HG02678 (cell line): ENCODE measurements at regions not wholly inside any gene's neighbourhood (a gene's known extent, or its start where the extent isn't known, plus 50 kb on each side); places are given as distances from the start of the nearest gene placed in this dataset.
"Not testable (repeated sequence)": the region's sequence is repeated elsewhere in the genome, so short reads cannot be mapped to it uniquely, and the experiment has no call there.

ENCODE experiments used
- ATAC-seq: cut with Tn5 transposase; IDR thresholded peaks from one replicate; pipeline ENCODE4 v1.9.1; 2021; ENCODE audit warnings: mild to moderate bottlenecking, moderate library complexity; ENCODE audit not compliant: unreplicated experiment

DNA sequence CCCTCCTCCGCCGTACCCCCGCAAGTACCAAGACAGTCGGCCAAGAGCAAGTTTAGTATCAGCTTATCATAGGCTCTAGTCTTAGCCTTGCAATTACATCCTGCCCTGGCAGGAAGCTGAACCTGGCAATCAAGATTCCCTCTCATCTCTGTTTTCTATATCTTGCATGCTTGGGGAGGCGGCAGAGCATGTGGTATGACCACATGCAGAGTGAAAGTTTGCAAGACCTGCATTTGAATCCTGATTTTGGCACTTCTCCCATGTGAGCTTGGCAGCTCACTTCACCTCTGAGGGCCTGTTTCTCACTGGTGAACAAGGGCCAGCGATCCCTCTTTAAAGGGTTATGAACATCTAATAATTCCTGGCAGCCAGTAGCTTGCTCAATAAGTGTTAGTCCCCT lies 106.1 kb upstream of the FRMD4B start:
- ATAC-seq: no peak

DNA sequence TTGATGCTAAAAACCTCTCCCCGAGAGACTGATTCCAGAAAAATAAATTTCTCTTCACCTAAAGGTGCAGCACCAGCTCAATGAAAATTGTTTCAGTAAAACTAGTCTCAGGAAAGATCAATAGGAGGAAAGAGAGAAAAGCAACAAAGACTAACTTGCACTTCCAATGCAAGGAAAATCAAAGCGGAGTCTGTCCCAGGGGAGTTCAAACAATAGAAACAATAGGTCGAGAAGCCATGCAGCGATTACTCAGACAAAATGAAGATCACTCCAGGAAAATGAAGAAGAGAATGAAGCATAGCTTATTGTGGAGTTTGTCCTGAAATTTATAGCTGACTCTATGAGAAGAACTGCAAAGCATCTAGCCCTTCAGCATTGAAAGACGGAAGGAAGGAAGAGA lies 105.1 kb upstream of the FRMD4B start:
- ATAC-seq: no peak

DNA sequence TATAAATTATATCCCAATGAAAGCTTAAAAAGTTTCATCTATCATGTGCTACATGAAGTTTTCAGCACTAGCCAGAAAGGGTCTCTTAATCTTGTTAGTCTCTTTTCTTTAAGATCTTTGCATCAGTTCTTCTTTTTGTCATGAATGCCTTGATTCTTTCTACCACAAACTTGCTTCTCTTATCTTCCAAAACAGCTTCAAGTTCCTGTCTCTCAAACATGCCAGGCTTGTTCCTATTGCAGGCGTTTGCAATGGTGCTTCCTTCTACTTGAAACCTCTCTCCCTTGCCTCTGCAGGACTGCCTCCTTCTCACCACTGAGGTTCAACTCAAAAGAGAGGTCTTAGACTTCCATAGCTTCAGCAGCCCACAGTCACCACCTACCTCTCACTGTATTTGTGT lies 104.3 kb upstream of the FRMD4B start:
- no peak for ATAC-seq

DNA sequence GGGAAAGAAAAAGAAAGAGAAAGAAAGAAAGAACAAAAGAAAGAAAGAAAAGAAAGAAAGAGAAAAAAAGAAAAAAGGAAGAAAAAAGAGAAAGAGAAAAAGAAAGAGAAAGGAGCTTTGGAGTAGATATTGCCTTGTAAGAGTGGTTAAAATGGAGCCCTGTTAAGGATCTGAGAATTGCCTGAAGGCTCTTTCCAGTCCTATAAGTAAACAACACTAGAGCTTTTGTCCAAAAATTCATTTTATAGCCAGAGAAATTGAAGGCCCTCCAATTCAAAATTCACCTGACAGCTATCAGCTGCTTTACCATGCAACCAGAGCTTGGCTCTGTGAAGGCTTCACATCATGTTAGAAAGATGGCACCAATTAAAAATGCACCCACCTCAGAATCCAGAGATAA lies 102.1 kb upstream of the FRMD4B start:
- ATAC-seq: no peak

DNA sequence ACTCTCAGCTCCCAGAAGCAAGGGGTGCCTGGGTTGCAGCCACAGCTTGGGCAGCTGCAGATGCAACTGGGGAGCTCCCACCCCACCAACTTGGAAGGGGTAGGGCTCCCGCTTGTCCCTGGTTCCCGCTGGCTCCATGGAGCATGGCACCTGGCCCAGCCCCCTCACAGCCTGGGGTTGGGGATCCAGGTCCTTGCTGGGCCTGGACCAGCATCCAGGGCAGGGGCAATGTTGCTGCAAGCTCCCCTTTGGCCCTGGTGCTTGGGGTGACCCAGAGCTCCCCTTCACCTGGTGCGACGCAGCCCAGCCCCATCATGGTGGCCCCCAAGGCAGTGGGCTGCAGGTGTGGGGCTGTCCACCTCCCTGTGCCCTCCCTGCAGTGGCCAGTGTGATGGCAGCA lies 99.6 kb upstream of the FRMD4B start:
- no peak for ATAC-seq

DNA sequence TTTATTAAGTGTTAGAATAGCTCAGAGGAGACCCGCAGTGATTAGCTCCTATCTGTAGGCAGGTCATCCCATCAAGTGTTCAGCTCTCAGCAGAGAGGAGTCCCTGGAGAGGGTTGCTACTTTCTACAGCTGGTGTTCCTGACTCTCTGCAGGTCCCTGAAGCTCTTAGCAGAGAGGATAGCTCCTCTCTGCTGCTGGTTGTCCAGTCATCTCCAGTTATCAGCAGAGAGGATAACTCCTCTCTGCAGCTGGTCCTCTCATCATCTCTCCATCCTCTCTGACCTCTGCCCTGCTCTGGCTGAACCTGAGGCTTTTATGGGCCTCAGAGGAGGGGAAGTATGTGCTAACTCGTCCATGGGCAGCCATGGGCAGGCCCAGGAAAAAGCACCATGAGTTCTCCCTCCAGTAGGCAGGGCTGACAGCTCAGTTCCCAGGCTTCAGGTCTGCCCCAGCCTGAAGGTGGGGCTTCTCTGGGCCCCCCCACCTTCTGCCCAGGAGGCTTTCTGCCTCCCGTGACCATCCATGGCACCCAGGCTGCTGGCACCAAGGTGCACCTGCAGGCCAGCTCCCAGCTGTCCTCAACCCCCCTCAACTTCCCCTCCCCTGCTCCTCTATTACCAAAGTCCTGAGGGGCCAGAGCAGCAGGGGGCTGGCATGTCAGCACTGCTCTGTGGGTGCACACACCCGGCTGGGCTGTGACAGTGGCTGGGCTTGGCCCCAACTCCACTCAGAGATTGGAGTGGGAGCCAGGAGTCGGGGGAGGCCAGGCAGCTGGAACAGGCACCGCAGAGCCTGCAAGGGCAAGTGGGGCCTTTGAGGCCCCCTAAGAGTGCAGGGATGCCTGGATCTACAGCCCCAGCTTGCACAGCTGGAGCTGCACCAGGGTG lies 98.9 kb upstream of the FRMD4B start:
- no peak for ATAC-seq

DNA sequence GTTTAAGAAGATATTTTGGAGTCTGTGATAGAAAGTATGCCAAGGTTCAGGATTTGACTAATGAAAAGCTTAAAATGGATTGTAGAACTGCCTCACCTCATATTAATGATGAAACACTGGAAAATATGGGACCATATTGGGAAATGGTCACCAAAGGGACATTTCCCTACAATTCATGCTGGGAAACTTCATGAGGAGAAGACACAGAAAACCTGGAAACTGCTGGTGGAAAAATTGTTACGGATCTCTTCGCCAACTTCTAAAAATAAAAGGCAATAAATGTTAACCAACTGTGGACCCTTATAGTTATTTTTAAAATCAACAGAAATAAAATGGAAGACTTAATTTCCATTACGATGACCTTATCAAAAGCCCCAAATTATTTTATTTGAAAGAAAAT lies 97.6 kb upstream of the FRMD4B start:
- no peak for ATAC-seq

DNA sequence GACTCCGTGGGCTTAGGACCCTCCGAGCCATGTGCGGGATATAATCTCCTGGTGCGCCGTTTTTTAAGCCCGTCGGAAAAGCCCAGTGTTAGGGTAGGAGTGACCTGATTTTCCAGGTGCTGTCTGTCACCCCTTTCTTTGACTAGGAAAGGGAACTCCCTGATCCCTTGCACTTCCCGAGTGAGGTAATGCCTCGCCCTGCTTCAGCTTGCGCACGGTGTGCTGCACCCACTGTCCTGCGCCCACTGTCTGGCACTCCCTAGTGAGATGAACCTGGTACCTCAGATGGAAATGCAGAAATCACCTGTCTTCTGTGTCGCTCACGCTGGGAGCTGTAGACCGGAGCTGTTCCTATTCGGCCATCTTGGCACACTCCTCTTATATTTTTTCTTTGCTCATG lies 95.1 kb upstream of the FRMD4B start:
- ATAC-seq: not testable (repeated sequence)

DNA sequence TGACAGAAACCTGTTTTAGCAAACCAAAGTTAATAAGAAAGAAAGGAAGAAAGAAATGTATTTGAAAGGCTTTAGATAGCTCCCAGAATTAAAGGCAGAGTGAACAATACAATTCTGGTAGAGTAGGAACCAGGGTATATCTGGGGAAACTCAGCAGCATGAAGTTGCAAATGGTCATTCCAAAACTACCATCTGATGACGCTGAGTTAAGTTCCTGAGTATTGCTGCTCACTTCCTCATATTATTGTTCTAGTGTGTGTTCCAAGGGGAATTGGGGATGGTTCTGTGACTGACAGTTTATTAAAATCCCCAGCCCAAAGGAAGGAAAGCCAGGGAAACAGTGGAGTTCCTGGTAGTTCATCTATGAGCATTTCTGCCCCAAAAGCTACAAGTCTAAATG lies 88.3 kb upstream of the FRMD4B start:
- no peak for ATAC-seq

DNA sequence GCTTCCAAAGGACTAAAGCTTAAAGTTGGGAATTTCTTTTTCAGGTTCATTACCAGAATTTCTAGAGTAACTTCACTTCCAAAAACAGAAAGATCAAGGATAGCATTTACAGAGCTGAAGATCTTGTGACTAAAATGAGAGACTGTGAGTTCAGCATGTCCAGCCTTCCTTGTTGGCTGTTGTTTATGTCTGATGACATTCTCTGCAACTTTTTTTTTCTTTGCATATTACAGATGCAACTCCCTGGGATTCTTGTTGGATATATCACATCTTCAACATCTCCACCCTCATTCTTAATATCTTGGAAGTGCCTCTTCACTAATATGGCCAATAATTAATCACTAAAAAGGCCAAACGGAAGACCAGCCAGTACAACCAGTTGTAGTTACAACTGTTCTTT lies 86.2 kb upstream of the FRMD4B start:
- no peak for ATAC-seq

DNA sequence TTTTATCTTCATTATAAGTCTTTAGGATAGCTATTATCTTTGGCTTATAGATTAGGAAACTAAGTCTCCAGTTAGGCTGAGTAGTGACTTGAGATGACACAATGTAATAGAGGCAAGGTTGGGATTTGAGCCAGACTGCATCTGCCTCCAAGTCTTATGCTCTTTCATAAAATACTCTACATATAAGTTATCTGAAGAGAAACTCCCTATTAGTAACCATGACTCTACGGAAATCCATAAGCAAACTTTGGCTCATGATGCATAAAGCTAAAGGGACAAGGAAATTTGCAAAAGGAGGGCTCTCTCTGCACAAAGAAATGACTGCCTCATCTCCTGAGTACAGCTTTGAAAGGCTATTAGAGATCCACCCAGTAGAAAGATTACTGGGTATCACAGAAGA lies 77.6 kb upstream of the FRMD4B start:
- ATAC-seq: no peak

DNA sequence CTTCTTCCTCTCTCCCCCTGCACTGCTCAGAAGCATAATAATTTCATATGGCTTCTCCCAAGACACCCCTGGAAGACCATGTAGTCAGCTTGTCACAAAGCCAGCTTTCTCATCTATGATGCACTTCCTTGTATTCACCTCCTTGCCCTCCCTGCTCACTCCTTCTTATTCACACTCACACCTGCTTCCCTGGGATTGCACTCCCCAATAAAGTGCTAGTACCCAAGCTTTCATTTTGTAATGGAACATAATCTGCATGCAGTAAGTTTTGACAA lies 76.9 kb upstream of the FRMD4B start:
- no peak for ATAC-seq

DNA sequence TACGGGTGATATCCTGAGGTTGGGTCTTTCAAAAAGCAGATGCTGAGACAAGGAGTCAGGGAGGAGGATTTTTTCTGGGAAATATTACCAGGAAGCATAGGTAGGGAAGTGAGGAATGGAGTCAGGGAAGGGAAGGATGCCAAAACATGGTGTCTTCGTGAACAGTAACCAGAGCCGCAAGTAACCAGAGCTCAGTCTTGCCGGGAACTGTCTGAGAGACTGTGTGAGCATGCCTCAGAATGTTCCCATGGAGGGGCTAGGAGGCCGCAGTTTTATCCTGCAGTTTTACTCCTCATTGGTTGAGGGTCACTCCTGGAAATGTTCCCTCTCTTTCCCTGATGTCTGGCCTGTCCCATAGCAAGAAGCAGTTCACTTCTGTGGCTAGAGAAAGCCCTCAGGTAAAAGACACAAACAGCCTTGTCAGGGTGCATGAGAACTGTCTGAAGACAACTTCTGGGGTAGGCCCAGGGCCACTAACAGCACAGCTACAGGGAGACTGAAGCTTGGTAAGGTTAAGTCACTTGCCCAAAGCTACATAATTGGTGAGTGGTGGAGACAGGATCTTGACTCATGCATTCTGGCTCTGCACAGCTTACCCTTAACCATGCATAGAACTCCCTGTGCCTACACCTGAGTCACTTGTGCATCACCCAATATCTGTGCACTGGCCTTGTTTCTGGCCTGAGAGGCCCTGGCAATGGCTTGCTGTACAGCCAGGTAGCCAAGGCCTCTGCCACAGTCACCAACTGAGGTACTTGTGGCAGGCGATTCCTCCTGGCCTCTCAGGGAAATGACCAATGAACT lies 76.3 kb upstream of the FRMD4B start:
- no peak for ATAC-seq

DNA sequence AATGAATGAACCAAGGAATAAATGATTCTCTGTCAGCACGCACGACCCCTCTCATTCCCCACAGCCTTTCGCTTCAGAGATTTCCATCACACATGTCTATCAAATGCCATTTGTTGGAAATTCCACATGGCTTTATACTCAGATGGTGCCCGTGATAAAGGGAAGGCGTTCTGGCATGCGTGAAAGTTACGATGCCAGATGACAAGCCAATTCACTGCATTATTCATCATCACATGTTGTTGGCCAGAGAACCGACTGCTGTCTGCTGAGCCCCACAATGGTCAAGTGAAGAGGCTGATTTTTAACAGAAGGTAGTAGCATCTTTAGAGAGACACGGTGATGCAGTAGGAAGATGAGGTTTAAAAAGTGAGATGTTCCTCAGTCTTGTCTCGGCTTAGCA lies 74.1 kb upstream of the FRMD4B start:
- no peak for ATAC-seq

DNA sequence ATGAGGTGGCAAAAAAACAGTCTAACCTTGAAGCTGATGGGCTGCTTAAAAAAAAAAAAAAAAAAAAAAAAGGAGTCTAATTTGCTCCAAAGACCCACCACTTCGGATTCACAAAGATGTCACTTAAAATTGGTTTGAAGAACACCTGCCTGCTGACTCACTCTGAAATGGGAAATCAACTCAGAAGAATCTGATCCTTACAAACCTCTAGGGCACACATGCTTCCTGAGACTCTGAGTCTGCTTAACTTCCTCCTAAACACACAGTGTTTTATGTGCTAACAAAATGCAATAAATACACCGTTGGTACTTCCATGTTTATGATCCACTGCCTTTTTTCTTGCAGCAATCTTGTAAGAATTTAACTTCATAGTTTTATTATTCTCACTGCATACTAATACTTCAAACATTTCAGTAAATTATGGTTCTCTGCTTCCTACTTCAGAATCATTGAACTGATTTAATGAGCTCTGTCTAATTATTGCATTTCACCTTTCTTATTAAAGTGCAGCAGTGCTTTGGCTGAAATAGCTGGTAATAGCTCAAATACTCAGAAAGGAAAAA lies 73.0 kb upstream of the FRMD4B start:
- no peak for ATAC-seq

DNA sequence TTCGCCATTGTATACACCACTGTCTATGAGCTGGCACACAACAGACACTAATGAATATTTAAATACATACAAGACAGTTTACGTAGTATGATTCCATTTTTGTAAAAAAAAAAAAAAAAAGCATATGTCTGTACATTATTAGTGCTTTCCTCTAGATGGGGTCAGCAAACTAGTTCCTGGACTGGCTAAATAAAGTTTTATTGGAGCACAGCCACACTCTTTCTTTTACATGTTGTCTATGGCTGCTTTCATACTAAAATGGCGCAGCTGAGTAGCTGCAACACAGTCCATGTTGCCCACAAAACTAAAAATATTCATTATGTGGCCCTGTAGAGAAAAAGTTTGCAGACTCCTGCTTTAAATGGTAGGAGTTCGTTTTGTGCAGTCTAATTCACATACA lies 70.7 kb upstream of the FRMD4B start:
- no peak for ATAC-seq

DNA sequence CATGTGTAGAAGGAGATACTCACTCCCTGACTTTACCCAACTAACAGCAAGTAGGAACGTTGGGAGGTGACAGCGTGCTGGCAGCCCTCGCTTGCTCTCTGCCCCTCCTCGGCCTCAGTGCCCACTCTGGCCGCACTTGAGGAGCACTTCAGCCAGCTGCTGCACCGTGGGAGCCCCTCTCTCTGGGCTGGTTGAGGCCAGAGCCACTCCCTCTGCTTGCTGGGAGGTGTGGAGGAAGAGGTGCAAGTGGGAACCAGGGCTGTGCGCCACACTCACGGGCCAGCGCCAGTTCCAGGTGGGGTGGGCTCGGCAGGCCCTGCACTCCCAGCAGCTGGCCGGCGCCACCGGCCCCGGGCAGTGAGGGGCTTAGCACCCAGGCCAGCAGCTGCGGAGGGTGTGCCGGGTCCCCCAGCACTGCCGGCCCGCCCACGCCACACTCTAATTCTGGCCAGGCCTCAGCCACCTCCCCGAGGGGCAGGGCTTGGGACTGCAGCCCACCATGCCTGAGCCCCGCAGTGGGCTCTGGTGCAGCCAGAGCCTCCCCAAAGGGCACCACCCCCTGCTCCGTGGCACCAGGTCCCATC lies 68.4 kb upstream of the FRMD4B start:
- no peak for ATAC-seq

DNA sequence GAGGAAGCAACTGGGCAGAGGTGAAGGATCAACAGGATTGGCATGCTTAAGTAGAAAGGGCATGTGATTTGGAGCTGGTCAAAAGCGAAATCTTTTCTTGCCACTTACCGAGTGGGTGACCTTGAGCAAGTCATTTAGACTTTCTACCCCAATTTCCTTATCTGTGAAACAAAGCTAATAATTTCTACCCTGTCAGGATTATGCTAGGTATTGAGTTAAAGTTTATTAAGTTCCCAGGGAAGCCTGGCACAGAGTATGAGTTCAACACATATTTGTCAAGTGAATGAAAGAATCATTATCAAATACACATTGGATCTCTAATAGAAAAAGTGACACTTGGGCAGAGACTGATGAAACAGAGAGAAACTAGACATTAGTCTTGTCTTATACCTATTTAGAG lies 66.4 kb upstream of the FRMD4B start:
- ATAC-seq: no peak

DNA sequence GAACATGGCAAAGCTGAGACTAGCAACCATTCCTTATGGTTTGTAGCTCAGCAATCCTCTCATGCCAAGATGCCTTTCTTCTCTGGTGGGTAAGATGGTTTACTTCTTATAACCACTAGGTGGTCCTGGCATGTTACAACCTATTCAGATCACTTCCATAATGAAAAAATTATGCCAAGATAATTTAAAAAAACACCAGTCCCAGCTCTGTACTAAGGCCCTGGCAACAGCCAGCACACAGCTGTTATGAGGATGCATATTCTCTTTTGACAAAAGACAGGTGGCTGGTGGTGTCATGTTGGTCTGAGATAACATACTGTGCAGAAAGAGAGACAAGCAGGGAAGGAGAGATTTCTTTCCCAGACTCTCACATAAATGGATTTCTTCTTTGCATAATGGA lies 65.7 kb upstream of the FRMD4B start:
- no peak for ATAC-seq

DNA sequence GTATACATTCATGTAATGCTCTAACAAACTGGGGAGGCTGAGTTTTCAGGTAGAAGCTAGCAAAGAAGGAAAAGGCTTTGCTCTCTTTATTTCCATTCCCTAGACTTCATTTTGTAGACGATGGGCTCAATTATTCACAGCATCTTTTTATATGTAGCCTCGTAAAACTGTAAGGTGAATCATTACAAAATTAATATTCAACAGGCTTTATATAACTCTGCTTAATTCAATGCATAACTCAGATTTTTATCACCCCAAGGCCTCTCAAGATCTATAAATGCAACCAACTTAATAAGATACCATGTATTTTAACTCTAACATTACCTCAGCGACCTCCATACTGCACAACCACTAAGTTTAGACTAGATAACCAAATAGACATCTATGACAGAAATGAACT lies 63.0 kb upstream of the FRMD4B start:
- ATAC-seq: no peak

DNA sequence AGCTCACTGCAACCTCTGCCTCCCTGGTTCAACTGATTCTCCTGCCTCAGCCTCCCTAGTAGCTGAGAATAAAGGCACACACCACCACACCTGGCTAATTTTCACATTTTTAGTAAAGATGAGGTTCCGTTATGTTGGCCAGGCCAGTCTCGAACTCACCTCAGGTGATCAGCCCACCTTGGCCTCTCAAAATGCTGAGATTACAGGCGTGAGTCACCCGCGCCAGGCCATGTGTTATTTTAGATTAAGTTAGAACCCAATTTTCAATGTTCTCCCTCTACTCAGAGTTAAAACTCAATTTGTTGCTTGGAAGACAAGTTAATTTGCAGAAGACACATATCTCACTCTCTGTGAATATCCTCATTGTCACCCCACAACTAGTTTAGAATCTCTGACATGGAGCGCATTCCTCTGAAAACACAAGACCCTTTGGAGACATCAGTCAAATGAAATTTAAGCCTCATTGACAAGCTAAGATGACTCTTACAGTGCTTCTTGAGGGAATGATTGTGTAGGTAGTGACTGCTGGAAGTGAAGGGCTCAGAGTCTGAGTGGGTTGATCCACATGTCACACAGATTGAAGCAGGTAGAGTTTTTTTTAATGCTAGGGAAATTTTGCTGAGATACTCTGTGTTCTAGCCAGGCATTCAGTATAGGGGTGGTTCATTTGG lies 60.6 kb upstream of the FRMD4B start:
- no peak for ATAC-seq
